Heart right ventricle (tissue), 16 donors: ENCODE measurements at regions not wholly inside any gene's neighbourhood (a gene's known extent, or its start where the extent isn't known, plus 50 kb on each side); places are given as distances from the start of the nearest gene placed in this dataset.

Experiments
- ATAC-seq, 8 donors: fragments of 200-7000 bp; cut with Tn5 transposase; one replicate each; pipeline ENCODE4 v1.9.1; 2020; ENCODE audit warnings: mild to moderate bottlenecking in 8 of 8, moderate library complexity in 8 of 8, moderate number of reproducible peaks in 1 of 8
- DNase-seq, 2 donors: peaks; one replicate each; pipeline ENCODE4 v3.0.0-alpha.2; 2020
- H3K27ac ChIP-seq, 10 donors: fragments of 200-600 bp; sonication (generic) in 2 of 10; one replicate each; pipeline versions ENCODE4 v1.5.0 to v1.8.0; 2020 to 2022; ENCODE audit warnings: mild to moderate bottlenecking in 3 of 10
- H3K27me3 ChIP-seq, 7 donors: fragments of 200-600 bp; one replicate each; pipeline ENCODE4 v1.8.0; 2021 to 2022; ENCODE audit warnings: mild to moderate bottlenecking in 2 of 7
- H3K36me3 ChIP-seq, 9 donors: fragments of 200-600 bp; sonication (generic) in 1 of 9; one replicate each; pipeline versions ENCODE4 v1.5.0 to v1.8.0; 2020 to 2022; ENCODE audit warnings: mild to moderate bottlenecking in 2 of 9
- H3K4me1 ChIP-seq, 9 donors: fragments of 200-600 bp; sonication (generic) in 1 of 9; one replicate each; pipeline versions ENCODE4 v1.5.0 to v1.8.0; 2020 to 2022; ENCODE audit warnings: mild to moderate bottlenecking in 4 of 9
- H3K4me3 ChIP-seq, 10 donors: fragments of 200-600 bp; sonication (generic) in 2 of 10; one replicate each; pipeline versions ENCODE4 v1.5.0 to v1.8.0; 2020 to 2022; ENCODE audit warnings: mild to moderate bottlenecking in 7 of 10, moderate library complexity in 2 of 10
- H3K9me3 ChIP-seq, 11 donors: fragments of 200-600 bp in 10 of 11; sonication (generic) in 2 of 11; one replicate each; pipeline versions ENCODE4 v1.5.0 to v1.8.0; 2013 to 2022; ENCODE audit warnings: mild to moderate bottlenecking in 2 of 11, control low read depth in 1 of 11, moderate library complexity in 1 of 11
- WGBS, 2 donors: extraction: QIAGEN DNeasy Blood & Tissue Kit; methylation state at CpG; one replicate each; pipeline ENCODE4 v1.1.7; 2013; ENCODE audit warnings: inconsistent platforms in 1 of 2; 5-methylcytosine and 5-hydroxymethylcytosine counted together
- intact Hi-C, 10 donors: fragments of 100-400 bp; cut with DNase I; formaldehyde crosslinking; loops; one replicate each; pipeline versions ENCODE4 v1.11.1 to v1.14.2; 2022
- TF ChIP-seq, protein P1 (sequence below), 9 donors: fragments of 200-600 bp; sonication (generic) in 2 of 9; IDR thresholded peaks; one replicate each; pipeline versions ENCODE4 v1.5.0 to v1.8.0; 2021 to 2022; ENCODE audit warnings: antibody characterized with exemption in 9 of 9, mild to moderate bottlenecking in 5 of 9, moderate library complexity in 1 of 9
- donor health status: Arrhythmogenic right ventricular cardiomyopathy.
- donor health status: ischemic (EF 13 %, LVEDD 7.1; RV severe dilation, severe dysfunction).
- donor health status: healthy with polysubstance abuse.
- donor health status: DM: no; HTN: yes; CAD: no.
- donor health status: DM: no; HTN: no; CAD: no.
- donor health status: ischemic (EF 25% LVEDD 6.9; RV normal size, moderate dysfunction).
- donor health status: ischemic (EF 25% LVEDD 5.7; RV mildly dilated, moderate dysfunction).
- donor health status: healthy.
- donor health status: DM: yes; HTN: yes; CAD: no.
- donor health status: Ischemic cardiomyopathy.
- donor health status: ischemic (EF 35%, LVEDD 5.7; RV mildly dilated, moderate dysfunction).
- donor health status: nonischemic (EF 11% LVEDD 7.7; RV severe dilation, severe dysfunction).
- donor health status: DM: yes; HTN: yes; CAD: no.
- donor health status: PGD.
- donor health status: ischemic (EF 29% LVEDD 5.4; RV normal size, mild dysfunction).
- donor health status: nonischemic (EF 23%, LVEDD 6.1; RV moderate dilation, normal function).

DNA sequence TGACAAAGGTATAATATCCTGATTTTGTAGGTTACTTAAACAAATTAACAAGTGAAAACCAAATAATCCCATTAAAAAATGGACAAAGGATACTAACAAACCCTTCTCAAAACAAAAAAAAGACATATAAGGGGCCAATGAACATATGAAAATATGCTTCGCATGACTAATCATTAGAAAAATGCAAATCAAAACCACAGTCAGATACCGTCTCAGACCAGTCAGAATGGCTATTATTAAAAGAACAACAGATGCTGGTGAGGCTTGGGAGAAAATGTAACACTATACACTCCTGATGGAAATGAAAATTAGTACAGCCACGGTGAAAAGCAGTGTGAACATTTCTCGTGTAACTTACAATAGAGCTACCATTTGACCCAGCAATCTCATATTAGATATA lies 1542.2 kb upstream of the CDH9 start:
- ATAC-seq (no peak), DNase-seq (no peak)
- Histone ChIP-seq H3K36me3 (no peaks in the 10 kb centered on the region), H3K27me3 (no peaks in the 10 kb centered on the region), H3K4me3 (no peak overlapping the region), H3K9me3 (peaks cover 0 to 40% (median 0%) of the 10 kb centered on the region in 11 donors), H3K4me1 (no peaks in the 10 kb centered on the region), H3K27ac (no peak overlapping the region)
- TF ChIP-seq, protein P1, sequence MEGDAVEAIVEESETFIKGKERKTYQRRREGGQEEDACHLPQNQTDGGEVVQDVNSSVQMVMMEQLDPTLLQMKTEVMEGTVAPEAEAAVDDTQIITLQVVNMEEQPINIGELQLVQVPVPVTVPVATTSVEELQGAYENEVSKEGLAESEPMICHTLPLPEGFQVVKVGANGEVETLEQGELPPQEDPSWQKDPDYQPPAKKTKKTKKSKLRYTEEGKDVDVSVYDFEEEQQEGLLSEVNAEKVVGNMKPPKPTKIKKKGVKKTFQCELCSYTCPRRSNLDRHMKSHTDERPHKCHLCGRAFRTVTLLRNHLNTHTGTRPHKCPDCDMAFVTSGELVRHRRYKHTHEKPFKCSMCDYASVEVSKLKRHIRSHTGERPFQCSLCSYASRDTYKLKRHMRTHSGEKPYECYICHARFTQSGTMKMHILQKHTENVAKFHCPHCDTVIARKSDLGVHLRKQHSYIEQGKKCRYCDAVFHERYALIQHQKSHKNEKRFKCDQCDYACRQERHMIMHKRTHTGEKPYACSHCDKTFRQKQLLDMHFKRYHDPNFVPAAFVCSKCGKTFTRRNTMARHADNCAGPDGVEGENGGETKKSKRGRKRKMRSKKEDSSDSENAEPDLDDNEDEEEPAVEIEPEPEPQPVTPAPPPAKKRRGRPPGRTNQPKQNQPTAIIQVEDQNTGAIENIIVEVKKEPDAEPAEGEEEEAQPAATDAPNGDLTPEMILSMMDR (IDR thresholded peaks at IDR 0.05): no peak
- 78 to 79% methylated on average over 4 of the region's 4 CpGs for WGBS, 2 donors
- intact Hi-C loops: no loop called here

DNA sequence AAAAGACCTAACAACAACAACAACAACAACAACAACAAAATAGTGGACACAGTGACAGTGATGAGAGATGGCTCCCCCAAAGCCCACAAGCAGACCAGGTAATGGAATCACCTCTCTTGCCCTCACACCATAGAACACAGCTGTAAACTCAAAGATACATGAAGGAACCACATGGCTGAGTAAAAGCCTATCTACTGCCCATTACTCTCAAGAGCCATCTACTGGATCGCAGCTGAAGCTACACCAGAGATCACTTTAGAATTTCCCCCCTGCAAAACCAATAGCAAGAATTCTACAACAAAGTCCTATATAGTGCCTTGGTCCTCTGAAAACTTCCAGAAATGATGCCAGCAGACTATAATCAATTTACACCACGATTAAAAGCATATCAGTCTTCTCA lies 1537.6 kb upstream of the CDH9 start:
- Histone ChIP-seq H3K4me3 (no peak overlapping the region), H3K27ac (no peak overlapping the region), H3K27me3 (no peaks in the 10 kb centered on the region), H3K36me3 (no peaks in the 10 kb centered on the region), H3K4me1 (no peaks in the 10 kb centered on the region), H3K9me3 (peaks cover 0 to 31% (median 0%) of the 10 kb centered on the region in 11 donors)
- no peak for ATAC-seq
- 57 to 60% methylated on average over 2 of the region's 2 CpGs for WGBS, 2 donors
- intact Hi-C loops: no loop called here
- TF ChIP-seq, protein P1 (IDR thresholded peaks at IDR 0.05): no peak
- DNase-seq: no peak

DNA sequence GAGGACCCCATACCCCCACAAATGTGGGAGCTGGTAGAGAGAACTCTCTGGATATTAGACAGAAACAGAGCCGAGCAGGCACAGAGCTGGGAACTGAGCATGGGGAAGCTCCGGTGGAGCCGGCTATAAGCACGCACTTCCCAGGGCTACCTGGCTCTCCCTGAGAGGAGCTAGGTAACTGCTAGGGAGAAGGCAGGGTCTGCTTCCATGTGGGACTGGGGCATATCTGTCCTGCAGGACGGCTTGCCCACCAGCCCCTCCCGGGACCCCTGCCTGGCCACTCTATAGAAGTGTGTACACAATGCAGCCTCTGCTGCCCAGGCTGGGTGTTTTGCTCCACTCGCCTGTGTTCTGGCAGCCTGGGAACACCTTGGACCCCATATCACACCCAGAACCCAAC lies 1537.0 kb upstream of the CDH9 start:
- ATAC-seq (no peak), DNase-seq (no peak)
- Histone ChIP-seq H3K36me3 (no peaks in the 10 kb centered on the region), H3K4me3 (no peak overlapping the region), H3K9me3 (peaks cover 0 to 25% (median 0%) of the 10 kb centered on the region in 11 donors), H3K27ac (no peak overlapping the region), H3K4me1 (no peaks in the 10 kb centered on the region), H3K27me3 (no peaks in the 10 kb centered on the region)
- WGBS, 2 donors: 92 to 93% methylated on average over 7 of the region's 7 CpGs
- TF ChIP-seq, protein P1 (IDR thresholded peaks at IDR 0.05): no peak
- intact Hi-C loops: no loop called here

DNA sequence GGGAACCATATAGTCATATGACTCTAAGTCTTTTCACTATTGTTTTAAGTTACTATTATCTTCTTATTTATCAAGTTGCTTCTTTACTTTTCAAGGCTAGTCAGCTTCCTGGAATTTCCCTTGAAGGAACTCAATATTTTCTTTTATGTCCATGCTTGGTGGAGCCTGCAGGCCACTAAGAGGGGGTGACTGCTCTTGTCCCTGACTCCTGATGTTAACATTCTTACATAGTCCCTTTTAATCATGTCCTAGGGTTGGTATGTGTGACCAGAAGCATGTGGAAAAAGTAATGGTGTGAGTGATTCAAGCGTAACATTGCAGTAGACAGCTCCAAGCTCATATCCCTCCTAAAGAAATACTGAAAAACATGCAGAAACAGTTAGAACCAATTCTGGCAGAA lies 1536.2 kb upstream of the CDH9 start:
- Histone ChIP-seq H3K27ac (no peak overlapping the region), H3K4me1 (no peaks in the 10 kb centered on the region), H3K9me3 (peaks cover 0 to 23% (median 0%) of the 10 kb centered on the region in 11 donors), H3K36me3 (no peaks in the 10 kb centered on the region), H3K4me3 (no peak overlapping the region), H3K27me3 (no peaks in the 10 kb centered on the region)
- TF ChIP-seq, protein P1 (IDR thresholded peaks at IDR 0.05): no peak
- intact Hi-C loops: no loop called here
- WGBS, 2 donors: 86 to 92% methylated on average over 1 of the region's 1 CpG
- no peak for DNase-seq
- no peak for ATAC-seq
